NCI-H1436 treated with DMSO at 0.1 percent for 48 hours (cell line): ENCODE measurements at regions not wholly inside any gene's neighbourhood (a gene's known extent, or its start where the extent isn't known, plus 50 kb on each side); places are given as distances from the start of the nearest gene placed in this dataset.

Source experiments
- DNase-seq: peaks from one replicate; lab custom pipeline; 2025; lab: John Stamatoyannopoulos, UW

DNA sequence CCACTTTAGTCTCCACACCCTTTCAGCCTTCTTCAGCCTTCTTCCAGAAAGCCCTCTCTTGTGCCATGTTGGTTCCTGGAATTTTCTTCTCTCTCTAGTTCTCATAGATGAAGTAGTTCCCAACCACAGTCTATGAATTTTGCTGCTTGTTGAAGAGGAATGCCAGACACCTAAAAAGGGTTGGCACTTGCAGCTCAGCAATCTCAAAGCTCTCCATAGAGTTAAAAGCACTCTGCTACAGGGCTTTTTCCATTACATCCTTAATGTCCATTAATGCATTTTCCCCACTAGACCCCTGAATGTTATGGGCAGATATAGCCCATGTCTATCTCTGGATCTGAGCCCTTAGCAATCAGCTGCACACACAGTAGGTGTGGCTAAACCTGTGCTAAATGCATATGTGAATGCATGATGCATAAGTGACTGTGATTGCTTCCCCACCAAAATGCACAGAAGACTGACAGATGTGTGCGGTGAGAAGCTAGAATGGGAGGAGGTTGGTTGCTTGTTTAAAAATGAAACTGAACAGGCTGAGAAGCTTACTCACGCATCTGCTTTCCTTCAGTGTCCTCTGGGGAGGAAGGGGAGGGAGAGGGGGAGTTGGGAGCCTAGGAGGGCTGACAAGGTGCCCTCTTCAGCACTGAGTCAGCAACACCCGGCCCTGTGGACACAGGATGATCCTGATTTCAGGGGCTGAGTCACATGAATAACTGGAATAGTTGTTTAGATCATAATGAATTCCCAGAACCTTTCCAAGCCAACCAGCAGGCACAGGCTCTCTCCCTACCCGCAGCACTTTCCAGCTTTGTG is 146.1 kb upstream of the FGGY start:
- no peak for DNase-seq

DNA sequence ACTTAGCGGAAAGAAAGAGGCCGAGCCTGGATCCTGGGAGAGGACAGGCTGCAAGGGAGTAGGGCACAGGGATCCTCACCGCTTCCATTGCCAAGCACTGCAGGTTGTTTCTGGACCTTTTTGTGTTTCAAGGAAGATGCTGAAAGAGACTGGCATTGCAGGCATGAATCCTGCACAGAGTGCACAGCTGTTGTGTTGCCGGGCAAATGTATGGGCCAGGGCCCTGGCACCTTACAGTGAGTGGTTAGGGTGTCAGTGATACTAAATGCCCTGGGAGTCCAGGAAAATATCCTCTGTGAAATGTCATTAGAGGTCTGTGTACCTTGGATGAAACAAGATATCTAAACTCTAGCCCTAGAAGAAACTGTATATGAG is 145.5 kb upstream of the FGGY start:
- DNase-seq, result no peak

DNA sequence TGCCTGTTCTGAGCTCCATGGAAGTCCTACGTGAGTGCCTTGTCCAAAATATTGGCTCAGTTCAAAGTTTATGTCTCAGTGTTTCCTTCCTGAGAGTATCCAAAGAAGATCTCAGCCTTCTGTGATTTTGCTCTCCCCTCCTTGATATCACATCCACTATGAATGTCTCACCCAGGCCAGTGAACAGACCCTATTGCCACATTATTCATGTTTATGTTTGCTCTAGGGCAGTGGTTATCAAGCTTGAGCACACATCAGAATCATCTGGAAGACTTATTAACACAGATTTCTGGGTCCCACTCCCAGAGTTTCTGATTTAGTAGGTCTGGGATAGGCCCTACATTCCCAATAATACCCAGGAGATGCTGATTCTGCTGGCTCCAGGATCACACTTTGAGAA is 145.0 kb upstream of the FGGY start:
- DNase-seq, result no peak

DNA sequence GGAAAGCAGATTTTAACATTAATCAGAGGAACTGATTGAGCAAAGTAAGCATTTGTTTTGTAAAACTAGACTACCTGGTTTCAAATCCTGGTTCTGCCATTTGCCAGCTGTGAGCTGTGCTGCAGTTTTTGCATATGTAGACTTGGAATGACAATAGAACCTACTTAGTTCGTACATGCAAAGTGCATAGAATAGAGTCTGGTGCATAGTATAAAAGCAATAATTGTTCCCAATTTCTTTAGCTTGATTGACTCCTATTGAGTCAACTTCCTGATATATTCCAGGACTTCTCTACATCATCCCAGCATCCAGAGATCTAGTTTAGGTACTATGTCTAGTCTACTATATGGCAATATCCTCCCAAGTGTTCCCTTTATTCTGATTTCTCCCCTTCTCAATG is 144.4 kb upstream of the FGGY start:
- DNase-seq, result no peak

DNA sequence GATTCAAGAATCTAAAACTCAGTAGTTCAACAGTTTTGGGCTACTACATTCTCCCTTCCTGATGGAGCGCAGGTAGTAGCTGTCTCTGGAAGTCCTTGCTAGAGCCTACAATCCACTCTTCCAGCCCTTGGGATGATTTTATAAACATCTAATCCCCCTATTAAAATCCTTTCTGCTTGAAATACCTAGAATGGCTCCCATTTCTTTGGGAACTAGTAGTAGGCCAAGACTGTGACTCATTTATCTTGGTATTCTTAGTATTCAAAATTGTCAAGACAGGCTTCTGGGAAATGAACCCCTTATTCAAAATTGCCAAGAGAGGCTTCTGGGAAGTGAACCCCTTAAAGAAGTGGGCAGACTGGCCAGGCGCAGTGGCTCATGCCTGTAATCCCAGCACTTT is 142.5 kb upstream of the FGGY start:
- no peak for DNase-seq

DNA sequence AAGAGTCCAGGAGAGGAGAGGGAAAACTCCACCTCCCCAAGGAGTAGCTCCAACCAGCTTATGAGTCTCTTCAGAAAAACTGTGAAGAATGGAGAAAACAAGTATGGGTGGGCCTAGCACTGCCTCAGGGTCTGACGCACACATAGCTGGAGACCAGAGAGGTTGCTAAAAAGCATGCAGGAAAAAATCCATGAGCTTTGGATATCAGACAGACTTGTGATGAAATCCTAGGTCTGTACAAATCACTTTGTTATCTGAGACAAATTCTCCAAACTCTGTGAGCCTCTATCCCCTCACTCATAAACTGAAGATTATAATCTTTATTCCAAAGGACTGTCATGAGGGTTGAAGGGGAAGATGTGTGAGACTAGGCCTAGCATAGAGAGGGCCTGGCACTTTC is 141.5 kb upstream of the FGGY start:
- no peak for DNase-seq

DNA sequence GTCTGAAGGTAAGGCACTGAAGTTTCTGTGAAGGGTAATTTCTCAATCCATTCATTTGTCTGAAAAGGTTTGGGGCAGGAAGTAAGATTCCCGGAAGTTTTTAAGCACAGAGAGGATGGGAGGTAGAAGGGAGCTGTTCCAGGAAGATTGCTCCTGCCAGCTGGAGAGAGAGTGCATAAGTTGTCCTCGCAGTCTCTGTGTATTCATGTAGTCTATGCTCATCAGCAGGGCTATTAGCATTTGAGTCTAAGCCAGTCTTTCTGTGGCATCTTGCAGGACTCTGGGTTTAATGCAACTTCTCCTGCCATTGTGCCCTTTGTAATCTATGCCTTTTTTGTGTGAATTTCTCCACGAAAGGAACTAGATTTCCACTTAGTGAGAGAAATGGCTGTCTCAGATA is 140.8 kb upstream of the FGGY start:
- DNase-seq, result no peak

DNA sequence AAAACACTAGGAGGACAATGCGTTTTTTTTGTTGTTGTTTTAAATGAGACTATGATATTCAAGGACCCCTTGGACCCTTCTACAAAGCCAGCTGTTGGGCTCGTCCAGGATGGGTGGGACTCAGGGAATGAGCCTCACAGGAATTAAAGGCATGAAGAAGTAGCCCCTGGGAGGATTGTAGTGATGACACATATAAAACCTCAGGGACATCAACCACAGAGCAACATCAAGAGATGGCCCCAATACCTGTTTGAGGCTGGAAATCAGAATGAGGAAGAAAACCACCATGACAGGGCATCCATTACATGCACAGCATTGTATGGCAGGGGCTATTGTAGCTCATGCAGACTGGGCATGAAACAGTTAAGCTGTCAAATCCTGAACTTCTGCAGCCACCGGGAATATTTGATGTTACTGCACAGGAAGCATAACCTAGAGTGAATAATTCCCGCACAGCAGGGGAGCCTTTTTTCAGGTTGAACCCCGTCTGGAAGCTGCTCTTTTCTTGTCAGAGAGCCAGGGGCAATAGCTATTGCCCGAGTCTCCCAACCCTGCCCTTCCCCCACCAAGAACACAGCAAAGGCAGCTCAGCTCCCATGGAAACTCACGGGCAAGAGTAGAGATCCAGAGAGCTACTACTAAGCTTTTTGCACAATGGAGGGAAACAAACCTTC is 140.2 kb upstream of the FGGY start:
- no peak for DNase-seq

DNA sequence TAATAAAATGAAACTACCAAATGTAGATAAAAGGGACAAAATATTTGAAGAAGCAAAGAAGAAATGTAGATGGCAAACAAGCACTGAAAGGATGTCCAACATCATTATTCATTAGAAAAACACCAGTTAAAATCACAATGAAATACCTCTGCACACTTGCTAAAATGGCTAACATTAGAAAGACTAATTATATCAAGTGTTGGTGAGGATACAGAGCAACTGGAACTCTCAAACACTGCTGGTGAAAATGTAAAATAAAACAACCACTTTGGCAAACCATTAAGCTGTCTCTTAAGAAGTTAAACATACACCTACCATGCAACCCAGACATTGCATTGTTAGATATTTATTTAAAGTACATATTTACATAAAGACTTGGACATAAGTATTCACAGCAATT is 138.6 kb upstream of the FGGY start:
- DNase-seq, result no peak

DNA sequence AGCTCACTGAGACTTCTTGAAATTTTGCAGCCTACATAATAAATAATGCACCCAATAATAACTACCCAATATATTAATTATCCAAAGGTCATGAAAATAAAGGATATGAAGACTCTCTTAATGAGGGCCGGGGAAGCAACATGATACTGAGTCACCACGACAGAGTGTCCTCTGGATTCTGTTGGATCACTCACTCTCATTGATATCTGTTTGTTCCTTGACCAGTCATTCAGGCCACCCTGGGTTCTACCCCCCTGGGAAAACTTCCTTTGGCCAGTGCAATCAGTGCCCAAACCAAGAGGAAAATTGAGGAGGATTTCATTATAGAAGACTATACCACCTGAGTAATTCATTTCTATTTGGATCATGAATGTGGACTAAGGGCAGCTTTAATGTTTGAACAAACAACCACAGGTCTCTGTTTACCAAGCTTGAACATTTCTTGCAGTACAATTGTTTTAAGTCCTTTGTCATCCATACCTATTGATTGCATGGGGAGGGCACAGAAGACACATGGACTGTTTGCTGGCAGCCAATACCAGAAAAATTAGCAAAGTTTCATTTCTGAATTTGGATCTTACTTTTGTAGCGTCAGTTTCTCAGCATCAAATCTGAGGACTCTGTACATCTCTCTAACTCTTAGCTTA is 137.2 kb upstream of the FGGY start:
- no peak for DNase-seq

DNA sequence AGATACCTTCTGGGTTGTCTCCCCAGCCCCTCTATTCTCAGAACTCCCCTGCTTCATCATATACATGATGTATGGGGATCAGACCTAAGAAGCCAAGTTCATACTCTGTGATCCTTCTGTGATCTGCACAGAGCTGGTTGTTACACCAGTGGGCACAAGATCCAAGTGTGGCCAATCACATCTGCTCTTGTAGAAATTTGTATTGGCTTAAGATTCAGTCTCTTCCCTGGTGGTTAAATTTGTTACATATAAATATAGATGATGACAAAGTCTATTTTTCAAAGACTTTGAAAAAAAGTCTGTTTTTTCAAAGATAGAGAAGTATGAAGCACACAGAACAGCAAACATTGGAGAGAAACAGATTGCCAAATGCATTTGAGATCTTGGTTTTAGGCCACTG is 135.8 kb upstream of the FGGY start:
- DNase-seq, result no peak

DNA sequence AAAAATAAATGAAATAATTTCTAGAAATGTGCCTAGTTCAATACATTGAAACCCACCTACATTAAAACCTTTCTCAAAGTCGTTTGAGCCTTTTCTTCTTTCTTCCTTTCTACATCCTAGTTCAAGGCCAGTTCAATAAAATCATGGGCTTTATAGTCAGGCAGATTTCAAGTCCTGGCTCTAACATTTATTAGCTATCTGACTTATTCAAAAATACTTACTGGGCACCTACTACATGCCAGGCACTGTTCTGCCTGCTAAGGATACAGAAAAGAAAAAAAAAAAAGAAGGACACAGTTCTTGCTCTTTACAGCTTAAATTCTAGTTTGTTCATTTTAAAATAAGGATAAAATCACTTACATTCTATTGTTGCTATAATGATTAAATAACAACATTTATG is 134.2 kb upstream of the FGGY start:
- no peak for DNase-seq

DNA sequence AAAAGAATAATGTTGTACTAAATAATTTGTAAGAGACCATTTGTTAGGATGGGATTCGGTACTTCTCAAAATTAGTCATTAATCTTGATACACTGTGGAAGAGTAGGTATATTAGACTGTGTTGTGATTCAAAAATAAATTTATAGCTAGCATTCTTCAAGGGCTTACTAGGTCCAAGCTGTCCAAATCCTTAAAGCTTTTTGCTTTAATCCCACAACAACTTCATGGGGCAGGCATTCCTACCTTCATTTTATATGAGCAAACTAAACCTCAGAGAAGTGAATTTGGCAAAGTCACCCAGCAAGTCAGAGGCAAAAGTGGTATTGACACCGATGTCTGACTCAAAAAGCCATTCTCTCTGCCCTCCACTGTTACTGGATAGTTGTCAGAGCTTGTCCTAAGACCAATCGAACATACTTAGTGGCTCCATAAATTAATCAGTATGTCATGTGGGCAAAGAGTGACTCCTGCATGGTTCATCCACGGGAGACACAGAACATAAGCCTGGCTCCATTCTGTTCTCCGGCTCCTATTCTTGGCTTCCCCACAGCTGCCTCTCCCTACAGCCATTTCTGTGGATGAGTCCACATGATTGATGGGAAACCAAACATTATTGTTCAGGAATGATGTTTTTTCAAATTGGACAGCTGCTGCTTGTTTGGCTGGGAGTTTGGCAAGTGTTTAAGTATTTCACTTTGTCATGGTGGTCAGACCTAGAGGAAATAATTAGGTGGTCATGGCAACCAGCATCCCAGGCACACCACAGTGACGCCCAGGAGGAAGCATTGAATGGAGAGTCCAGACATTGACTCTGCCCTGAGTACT is 133.4 kb upstream of the FGGY start:
- DNase-seq, result no peak

DNA sequence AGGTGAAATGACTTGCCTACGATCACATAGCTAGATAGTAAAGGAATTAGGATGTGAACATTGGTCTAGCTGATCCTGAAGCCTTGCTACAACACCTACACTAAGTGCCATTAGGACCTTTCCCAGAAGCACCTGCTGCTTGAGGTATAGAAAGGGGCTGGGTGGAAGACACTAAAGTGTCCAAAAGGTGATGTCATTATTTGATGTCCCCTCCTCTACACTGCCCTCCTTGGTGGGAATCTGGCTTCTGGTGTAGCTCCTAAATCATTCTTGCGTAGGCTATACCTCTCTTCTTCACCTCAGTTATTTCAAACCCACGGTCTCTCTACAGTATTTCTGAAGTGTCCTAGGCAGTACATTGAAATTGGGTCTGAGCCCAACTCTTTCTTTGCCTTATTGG is 132.5 kb upstream of the FGGY start:
- no peak for DNase-seq

DNA sequence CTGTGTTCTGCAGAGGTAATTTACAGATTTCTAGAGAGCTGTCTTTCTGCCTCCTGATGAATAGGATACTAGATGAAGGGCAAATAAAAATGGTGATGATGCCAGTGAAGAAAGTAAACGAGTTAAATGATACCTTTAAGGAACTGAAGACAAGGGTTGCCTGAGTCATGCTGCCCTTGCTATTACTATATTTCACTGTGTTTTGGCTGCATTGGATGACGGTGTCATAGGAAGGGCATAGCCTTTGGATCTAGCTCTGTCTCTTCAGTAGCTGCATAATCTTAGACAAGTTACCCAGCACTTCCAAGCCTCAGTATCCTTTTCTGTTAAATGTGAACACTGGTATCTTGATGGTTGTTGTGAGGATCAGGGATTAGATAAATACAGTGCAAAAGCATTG is 131.5 kb upstream of the FGGY start:
- DNase-seq, result no peak

DNA sequence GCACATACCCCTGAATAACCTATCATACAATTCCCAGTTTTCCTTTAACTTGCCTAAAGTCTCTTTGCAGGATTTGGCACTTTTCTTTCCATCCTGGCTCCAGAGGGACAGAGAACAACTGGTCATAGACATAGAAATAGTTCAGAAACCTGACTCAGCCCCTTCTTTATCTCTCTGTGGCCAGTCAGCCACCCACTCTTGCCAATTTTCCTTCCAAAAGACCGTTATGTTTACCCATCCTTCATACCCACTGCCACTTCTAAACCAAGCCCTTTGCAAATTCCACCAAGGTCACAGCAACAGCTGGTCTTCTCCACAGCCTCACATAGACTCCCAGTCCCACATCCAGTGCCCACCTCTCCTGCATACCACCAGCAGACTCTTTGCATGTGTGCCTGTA is 127.2 kb upstream of the FGGY start:
- DNase-seq, result no peak

DNA sequence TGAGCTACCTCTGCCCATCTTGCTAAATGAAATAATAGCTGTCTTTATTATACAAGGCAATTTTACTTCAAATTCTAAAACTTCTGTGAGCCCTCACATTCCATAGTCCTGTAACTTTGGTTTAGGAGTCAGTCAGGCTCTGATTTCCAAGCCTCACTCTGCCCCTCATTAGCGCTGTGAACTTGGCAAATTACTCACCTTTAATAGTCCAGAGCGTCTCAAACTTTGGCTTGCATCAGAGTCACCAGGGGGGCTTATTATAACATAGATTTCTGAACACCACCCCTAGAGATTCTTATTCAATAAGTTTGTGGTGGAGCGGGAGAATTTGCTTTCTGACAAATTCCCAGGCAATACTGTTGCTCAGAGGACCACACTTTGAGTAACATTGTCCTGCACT is 126.2 kb upstream of the FGGY start:
- DNase-seq, result no peak

DNA sequence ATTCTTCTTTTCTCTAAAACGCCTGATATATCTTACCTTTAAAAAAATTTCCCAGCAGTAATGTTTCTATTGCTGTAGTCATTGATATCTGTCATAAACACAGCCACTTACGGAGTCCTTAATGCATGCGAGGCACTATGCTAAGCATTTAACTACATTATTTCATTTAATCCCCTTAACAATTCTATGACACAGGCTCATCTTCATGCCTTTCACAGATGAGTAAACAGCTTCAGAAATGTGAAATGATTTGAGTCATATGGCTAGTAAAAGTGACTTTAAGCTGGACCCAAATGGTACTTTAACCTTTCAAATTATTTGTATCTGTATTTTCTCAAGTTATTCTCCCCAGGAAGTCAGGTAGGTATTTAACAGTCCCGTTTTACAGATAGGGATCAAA is 125.1 kb upstream of the FGGY start:
- DNase-seq, result no peak

DNA sequence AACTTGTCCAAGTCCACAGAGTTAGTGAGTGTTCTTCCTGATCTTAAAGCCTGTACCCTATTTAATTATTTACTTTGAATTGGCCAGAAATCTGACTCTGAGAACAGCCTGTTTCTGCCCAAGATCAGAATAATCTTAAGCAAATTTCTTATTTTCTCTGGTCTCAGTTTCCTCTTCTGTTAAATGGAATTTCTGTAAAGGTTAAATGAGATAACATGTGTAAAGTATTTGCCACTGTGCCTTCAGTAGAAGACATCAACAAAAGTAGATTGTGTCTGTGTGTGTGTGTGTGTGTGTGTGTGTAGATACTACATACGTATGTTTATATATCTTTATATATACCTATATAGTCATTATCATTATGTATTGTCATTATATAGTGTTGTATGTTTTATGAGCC is 124.2 kb upstream of the FGGY start:
- no peak for DNase-seq

DNA sequence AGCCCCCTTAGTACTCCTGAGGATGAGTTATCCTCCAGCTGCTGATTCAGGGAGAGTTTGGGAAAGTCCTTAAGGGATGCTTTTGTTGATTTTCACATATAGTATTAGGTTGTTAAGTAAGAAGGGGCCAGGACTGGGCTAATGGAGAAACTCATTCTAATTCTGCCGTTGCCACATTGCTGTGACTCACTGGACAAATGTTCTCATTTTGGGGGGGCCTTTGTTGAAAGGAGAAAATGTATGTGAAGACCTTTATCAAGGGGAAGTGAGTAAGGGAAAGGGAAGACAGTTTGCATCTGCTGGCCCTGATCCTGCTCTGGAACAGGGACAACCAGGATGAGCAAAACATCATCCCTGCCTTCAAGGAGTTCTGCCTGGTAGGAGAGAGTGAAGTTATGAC is 123.2 kb upstream of the FGGY start:
- DNase-seq, result no peak

DNA sequence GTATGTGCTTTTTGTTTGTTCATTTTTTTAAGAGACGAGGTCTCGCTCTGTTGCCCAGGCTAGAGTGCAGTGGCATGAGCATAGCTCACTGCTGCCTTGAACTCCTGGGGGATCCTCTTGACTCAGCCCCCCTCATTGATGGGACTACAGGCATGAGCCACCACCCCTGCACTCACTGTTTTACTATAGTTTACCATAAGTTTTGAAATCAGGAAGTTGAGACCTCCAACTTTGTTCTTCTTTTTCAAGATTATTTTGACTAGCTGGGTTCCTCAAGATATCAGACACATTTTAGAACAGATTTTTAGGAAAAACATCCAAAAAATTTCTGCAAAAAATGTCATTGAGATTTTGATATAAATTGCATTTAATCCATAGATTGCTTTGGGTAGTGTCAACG is 120.4 kb upstream of the FGGY start:
- DNase-seq, result no peak

DNA sequence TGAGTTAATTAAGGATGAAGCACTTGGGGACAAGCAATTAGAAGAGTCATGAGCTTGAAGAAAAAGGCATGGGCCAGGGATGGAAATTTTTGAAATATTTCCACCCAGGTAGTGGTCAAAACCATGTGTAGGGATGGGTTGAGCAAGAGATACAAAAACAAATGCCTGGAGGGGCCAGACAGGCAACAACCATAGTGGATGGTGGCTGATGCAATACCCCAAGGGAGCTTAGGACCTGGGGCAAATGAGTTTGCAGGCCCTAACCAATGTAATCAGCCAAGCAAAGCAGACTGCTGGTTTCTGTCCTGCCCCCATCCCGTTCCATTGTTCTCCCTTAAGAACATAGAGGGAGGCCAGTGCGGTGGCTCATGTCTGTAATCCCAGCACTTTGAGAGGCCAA is 119.1 kb upstream of the FGGY start:
- no peak for DNase-seq
